Hepatocyte (in vitro differentiated cells): ENCODE measurements at regions not wholly inside any gene's neighbourhood (a gene's known extent, or its start where the extent isn't known, plus 50 kb on each side); places are given as distances from the start of the nearest gene placed in this dataset.
"Not testable (repeated sequence)": the region's sequence is repeated elsewhere in the genome, so short reads cannot be mapped to it uniquely, and the experiment has no call there.

Experiments used
- DNase-seq: peaks from one replicate; pipeline ENCODE4 v3.0.0-alpha.2; 2016; ENCODE audit warnings: low spot score
- H2AFZ ChIP-seq: fragments of 200-600 bp; sonication (generic); 2 replicates; pipeline ENCODE4 v1.6.0; 2016; ENCODE audit warnings: antibody characterized with exemption, mild to moderate bottlenecking
- H3K27ac ChIP-seq: fragments of 200-600 bp; sonication (generic); 2 replicates; pipeline ENCODE4 v1.5.1; 2016; ENCODE audit warnings: mild to moderate bottlenecking
- H3K27me3 ChIP-seq: fragments of 200-600 bp; sonication (generic); 2 replicates; pipeline ENCODE4 v1.6.1; 2016
- H3K36me3 ChIP-seq: fragments of 200-600 bp; sonication (generic); replicated peaks from 2 replicates; pipeline ENCODE4 v1.5.1; 2016; ENCODE audit warnings: low read depth; ENCODE audit not compliant: insufficient read depth
- H3K4me1 ChIP-seq: fragments of 200-600 bp; sonication (generic); 2 replicates; pipeline ENCODE4 v1.5.1; 2016; ENCODE audit warnings: mild to moderate bottlenecking, moderate library complexity; ENCODE audit not compliant: insufficient read depth
- H3K4me2 ChIP-seq: fragments of 200-600 bp; sonication (generic); 2 replicates; pipeline ENCODE4 v1.6.0; 2016
- H3K4me3 ChIP-seq: fragments of 200-600 bp; sonication (generic); 2 replicates; pipeline ENCODE4 v1.5.1; 2016; ENCODE audit warnings: mild to moderate bottlenecking
- H3K79me2 ChIP-seq: fragments of 200-600 bp; sonication (generic); 2 replicates; pipeline ENCODE4 v1.6.0; 2017; ENCODE audit warnings: mild to moderate bottlenecking
- H3K9me2 ChIP-seq: fragments of 200-600 bp; sonication (generic); replicated peaks from 2 replicates; pipeline ENCODE4 v1.6.0; 2017; ENCODE audit warnings: mild to moderate bottlenecking; ENCODE audit not compliant: insufficient read depth
- H3K9me3 ChIP-seq: fragments of 200-600 bp; sonication (generic); 2 replicates; pipeline ENCODE4 v1.5.1; 2016; ENCODE audit warnings: low read depth, mild to moderate bottlenecking
- H4K20me1 ChIP-seq: fragments of 200-600 bp; sonication (generic); 2 replicates; pipeline ENCODE4 v1.6.0; 2016; ENCODE audit warnings: mild to moderate bottlenecking; ENCODE audit not compliant: insufficient read depth, poor library complexity, severe bottlenecking
- EZH2 ChIP-seq: fragments of 200-600 bp; sonication (generic); IDR thresholded peaks from 2 replicates; pipeline ENCODE4 v1.6.1; 2016; ENCODE audit warnings: antibody characterized with exemption, mild to moderate bottlenecking, borderline replicate concordance
- EZH2phosphoT487 ChIP-seq: fragments of 200-600 bp; sonication (generic); IDR thresholded peaks from one replicate; pipeline ENCODE4 v1.6.1; 2018; ENCODE audit warnings: antibody characterized with exemption, mild to moderate bottlenecking, low read depth, moderate library complexity; ENCODE audit not compliant: unreplicated experiment, severe bottlenecking
- WGBS: methylation state at CpG from one replicate; pipeline ENCODE4 v1.1.6; 2016; ENCODE audit warnings: low lambda C conversion rate; ENCODE audit errors: missing lambda C conversion rate; 5-methylcytosine and 5-hydroxymethylcytosine counted together
- TF ChIP-seq, protein P1 (sequence below): fragments of 200-600 bp; sonication (generic); IDR thresholded peaks from 2 replicates; pipeline ENCODE4 v1.5.1; 2016; ENCODE audit warnings: antibody characterized with exemption, mild to moderate bottlenecking; ENCODE audit not compliant: poor library complexity

DNA sequence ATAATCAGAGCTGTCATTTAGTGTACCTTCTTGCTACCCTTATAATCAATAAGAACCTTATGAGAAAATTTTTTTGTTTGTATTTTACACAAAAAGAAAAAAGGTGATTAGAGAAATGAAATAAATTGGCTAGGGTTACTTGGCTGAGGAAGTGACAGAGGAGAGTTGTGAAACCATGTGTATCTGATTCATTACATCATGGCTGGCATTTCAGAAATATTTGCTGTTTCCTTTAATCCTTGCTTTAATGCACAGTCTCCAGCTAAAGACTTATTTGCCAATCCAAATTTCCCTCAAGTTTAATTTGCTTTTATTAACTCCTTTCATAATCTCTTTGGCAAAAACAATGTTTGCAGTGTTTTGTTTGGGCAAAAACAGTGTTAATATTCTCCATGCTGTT is 543.1 kb downstream of the KIF4B start:
- Histone ChIP-seq H3K4me3 (no peak overlapping the region), H3K27me3 (no peaks in the 10 kb centered on the region), H2AFZ (no peak overlapping the region), H3K36me3 (no peaks in the 10 kb centered on the region), H3K79me2 (no peaks in the 10 kb centered on the region), H3K4me1 (no peaks in the 10 kb centered on the region), H4K20me1 (no peaks in the 10 kb centered on the region), H3K27ac (no peak overlapping the region), H3K9me2 (no peaks in the 10 kb centered on the region), H3K4me2 (no peak overlapping the region), H3K9me3 (no peaks in the 10 kb centered on the region)
- DNase-seq = no peak
- TF ChIP-seq EZH2 = no peak

DNA sequence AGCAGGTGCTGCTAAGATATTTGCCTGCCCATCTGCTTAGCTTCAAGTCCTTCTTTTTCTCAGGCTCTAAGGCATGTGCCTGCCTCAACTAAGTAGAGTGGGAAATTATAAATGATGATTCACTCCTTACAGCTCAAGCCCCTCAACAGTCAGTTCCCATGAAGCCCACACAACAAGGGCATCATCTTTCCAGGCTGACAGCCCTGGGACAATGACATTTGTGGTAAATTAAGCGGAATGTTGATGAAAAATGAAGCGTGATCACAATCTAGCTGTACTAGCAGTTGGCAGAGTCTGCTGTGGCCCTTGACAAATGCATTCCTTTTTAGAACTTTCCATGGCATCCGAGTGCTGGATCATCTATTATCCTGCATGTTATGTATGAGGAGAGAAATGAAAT is 548.6 kb downstream of the KIF4B start:
- 50% methylated on average over 3 of the region's 3 CpGs for WGBS
- no peaks in the 10 kb centered on the region for H4K20me1 ChIP-seq
- H2AFZ ChIP-seq = no peak overlapping the region
- TF ChIP-seq EZH2phosphoT487 (no peak), EZH2 (no peak)
- TF ChIP-seq, protein P1, sequence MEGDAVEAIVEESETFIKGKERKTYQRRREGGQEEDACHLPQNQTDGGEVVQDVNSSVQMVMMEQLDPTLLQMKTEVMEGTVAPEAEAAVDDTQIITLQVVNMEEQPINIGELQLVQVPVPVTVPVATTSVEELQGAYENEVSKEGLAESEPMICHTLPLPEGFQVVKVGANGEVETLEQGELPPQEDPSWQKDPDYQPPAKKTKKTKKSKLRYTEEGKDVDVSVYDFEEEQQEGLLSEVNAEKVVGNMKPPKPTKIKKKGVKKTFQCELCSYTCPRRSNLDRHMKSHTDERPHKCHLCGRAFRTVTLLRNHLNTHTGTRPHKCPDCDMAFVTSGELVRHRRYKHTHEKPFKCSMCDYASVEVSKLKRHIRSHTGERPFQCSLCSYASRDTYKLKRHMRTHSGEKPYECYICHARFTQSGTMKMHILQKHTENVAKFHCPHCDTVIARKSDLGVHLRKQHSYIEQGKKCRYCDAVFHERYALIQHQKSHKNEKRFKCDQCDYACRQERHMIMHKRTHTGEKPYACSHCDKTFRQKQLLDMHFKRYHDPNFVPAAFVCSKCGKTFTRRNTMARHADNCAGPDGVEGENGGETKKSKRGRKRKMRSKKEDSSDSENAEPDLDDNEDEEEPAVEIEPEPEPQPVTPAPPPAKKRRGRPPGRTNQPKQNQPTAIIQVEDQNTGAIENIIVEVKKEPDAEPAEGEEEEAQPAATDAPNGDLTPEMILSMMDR = no peak
- no peak overlapping the region for H3K4me2 ChIP-seq
- no peaks in the 10 kb centered on the region for H3K27me3 ChIP-seq
- DNase-seq = no peak
- no peaks in the 10 kb centered on the region for H3K9me2 ChIP-seq
- no peaks in the 10 kb centered on the region for H3K36me3 ChIP-seq
- H3K9me3 ChIP-seq = no peaks in the 10 kb centered on the region
- no peak overlapping the region for H3K27ac ChIP-seq
- no peaks in the 10 kb centered on the region for H3K79me2 ChIP-seq
- H3K4me3 ChIP-seq = no peak overlapping the region
- H3K4me1 ChIP-seq = no peaks in the 10 kb centered on the region

DNA sequence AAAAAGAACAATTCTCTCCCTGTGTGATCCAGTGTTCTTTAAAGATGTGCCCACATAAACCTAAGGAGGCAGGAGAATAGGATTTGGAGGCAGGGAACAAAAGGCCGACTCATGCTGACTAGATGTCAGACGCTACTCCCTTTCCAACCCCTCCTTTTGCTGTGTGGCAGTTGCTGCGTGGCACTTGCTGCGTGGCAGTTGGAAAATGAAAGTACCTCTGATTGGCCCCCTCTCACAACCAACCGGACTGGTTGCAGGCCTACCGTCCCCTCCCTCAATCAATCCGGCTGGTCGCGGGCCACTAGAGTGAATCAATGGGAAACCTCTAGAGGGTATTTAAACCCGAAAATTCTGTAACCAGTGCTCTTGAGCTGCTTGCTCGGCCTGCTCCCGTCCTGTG is 551.0 kb downstream of the KIF4B start:
- H2AFZ ChIP-seq = no peak overlapping the region
- no peak for DNase-seq
- H3K9me3 ChIP-seq = no peaks in the 10 kb centered on the region
- no peak overlapping the region for H3K4me2 ChIP-seq
- no peaks in the 10 kb centered on the region for H3K36me3 ChIP-seq
- no peaks in the 10 kb centered on the region for H3K27me3 ChIP-seq
- TF ChIP-seq EZH2phosphoT487 (no peak), EZH2 (no peak)
- TF ChIP-seq, protein P1 = no peak
- no peak overlapping the region for H3K4me3 ChIP-seq
- 92% methylated on average over 12 of the region's 12 CpGs for WGBS
- H4K20me1 ChIP-seq = no peaks in the 10 kb centered on the region
- H3K4me1 ChIP-seq = no peaks in the 10 kb centered on the region
- H3K79me2 ChIP-seq = no peaks in the 10 kb centered on the region
- no peaks in the 10 kb centered on the region for H3K9me2 ChIP-seq
- no peak overlapping the region for H3K27ac ChIP-seq

DNA sequence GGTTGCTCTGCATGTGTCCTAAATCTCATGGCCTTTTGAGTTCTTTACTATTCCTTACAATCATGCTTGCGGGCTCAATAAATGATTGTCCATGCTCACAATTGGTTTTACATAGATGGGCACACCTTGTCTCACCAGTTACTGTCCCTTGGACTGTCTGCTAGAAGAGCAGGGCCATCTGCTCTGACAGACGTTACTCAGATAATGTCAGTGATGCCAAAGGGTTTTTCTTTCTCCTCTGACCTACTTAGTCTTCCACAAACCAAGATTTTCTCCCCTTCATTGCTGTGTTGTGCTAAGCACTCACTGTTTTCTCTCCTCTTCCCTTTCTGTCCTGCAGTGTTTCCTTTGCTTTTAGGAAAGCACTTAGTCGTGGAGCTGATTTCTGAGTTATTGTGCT is 562.3 kb downstream of the KIF4B start:
- no peak for DNase-seq
- no peak for TF ChIP-seq EZH2
- TF ChIP-seq, protein P1 = no peak
- no peak for TF ChIP-seq EZH2phosphoT487
- 58% methylated on average over 3 of the region's 3 CpGs for WGBS
- Histone ChIP-seq H3K4me1 (no peaks in the 10 kb centered on the region), H3K4me3 (no peak overlapping the region), H3K9me3 (no peaks in the 10 kb centered on the region), H3K9me2 (no peaks in the 10 kb centered on the region), H3K27ac (no peak overlapping the region), H3K36me3 (no peaks in the 10 kb centered on the region), H3K27me3 (no peaks in the 10 kb centered on the region), H2AFZ (no peak overlapping the region), H4K20me1 (no peaks in the 10 kb centered on the region), H3K4me2 (no peak overlapping the region), H3K79me2 (no peaks in the 10 kb centered on the region)

DNA sequence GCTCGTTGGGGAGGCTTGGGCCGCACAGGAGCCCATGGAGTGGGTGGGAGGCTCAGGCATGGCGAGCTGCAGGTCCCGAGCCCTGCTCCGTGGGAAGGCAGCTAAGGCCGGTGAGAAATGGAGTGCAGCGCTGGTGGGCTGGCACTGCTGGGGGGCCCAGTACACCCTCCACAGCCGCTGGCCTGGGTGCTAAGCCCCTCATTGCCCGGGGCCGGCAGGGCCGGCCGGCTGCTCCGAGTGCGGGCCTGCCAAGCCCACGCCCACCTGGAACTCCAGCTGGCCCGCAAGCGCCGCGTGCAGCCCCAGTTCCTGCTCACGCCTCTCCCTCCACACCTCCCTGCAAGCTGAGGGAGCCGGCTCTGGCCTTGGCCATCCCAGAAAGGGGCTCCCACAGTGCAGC is 573.3 kb downstream of the KIF4B start:
- not testable (repeated sequence) for H2AFZ ChIP-seq, H3K4me1 ChIP-seq, H3K9me2 ChIP-seq, DNase-seq, H3K36me3 ChIP-seq, H3K4me3 ChIP-seq, H3K4me2 ChIP-seq, H3K27me3 ChIP-seq, H4K20me1 ChIP-seq, H3K9me3 ChIP-seq, H3K27ac ChIP-seq, H3K79me2 ChIP-seq
- 98% methylated on average over 14 of the region's 21 CpGs for WGBS
